IMR-90 (cell line): ENCODE measurements at regions not wholly inside any gene's neighbourhood (a gene's known extent, or its start where the extent isn't known, plus 50 kb on each side); places are given as distances from the start of the nearest gene placed in this dataset.

Experiments used
- ATAC-seq: fragments of 200-7000 bp; cut with Tn5 transposase; 2 replicates; pipeline ENCODE4 v1.9.1; 2020; ENCODE audit warnings: low read depth, mild to moderate bottlenecking, moderate library complexity
- BruUV-seq: library from RNA; stranded (reverse); fragments of 400-500 nt; replicated peaks from 2 replicates; lab custom pipeline; 2021; lab: Mats Ljungman, UMichigan
- CTCF ChIA-PET: fragments of 300-600 bp; formaldehyde crosslinking; extraction: SDS; loops from one replicate; lab custom pipeline; 2021; ENCODE audit warnings: antibody characterized with exemption; lab: Yijun Ruan, JAX
- POLR2A ChIA-PET: fragments of 300-600 bp; sonication (Branson Sonifier 250); formaldehyde crosslinking; loops from one replicate; lab custom pipeline; 2022; ENCODE audit warnings: antibody characterized with exemption; ENCODE audit not compliant: unreplicated experiment; lab: Charles Lee
- DNase-seq: peaks from one replicate; pipeline ENCODE4 v3.0.0; 2013
- H2AFZ ChIP-seq: replicated peaks from 2 replicates; pipeline ENCODE3; 2013; ENCODE audit warnings: low read length, mild to moderate bottlenecking; ENCODE audit not compliant: poor library complexity
- H2AK5ac ChIP-seq: 2 replicates; pipeline ENCODE4 v1.6.1; 2013; ENCODE audit warnings: low read depth, low read length, inconsistent platforms
- H2AK9ac ChIP-seq: replicated peaks from 2 replicates; pipeline ENCODE3; 2013; ENCODE audit warnings: mild to moderate bottlenecking, low read depth, low read length, moderate library complexity; ENCODE audit not compliant: poor library complexity
- H2BK120ac ChIP-seq: 2 replicates; pipeline ENCODE4 v1.6.1; 2013; ENCODE audit warnings: low read depth, low read length, inconsistent platforms
- H2BK15ac ChIP-seq: 3 replicates; pipeline ENCODE4 v1.6.1; 2013; ENCODE audit warnings: low read depth, low read length, inconsistent platforms
- H2BK20ac ChIP-seq: 2 replicates; pipeline ENCODE4 v1.6.1; 2013; ENCODE audit warnings: low read depth, mild to moderate bottlenecking, inconsistent platforms, low read length, moderate library complexity
- H2BK5ac ChIP-seq: 2 replicates; pipeline ENCODE4 v1.6.1; 2013; ENCODE audit warnings: mild to moderate bottlenecking, low read depth, low read length, inconsistent platforms; ENCODE audit not compliant: poor library complexity, severe bottlenecking
- H3K14ac ChIP-seq: replicated peaks from 2 replicates; pipeline ENCODE4 v1.6.1; 2013; ENCODE audit warnings: low read depth, low read length, inconsistent platforms
- H3K18ac ChIP-seq: 2 replicates; pipeline ENCODE4 v1.6.1; 2013; ENCODE audit warnings: low read depth, low read length, control low read depth
- H3K23ac ChIP-seq: 2 replicates; pipeline ENCODE4 v1.6.1; 2013; ENCODE audit warnings: low read depth, low read length, inconsistent platforms
- H3K27ac ChIP-seq: 2 replicates; pipeline ENCODE4 v1.5.1; 2013; ENCODE audit warnings: mild to moderate bottlenecking, control low read depth, low read length; ENCODE audit not compliant: insufficient read depth
- H3K27me3 ChIP-seq: 2 replicates; pipeline ENCODE4 v1.6.1; 2013; ENCODE audit warnings: low read length; ENCODE audit not compliant: control insufficient read depth, insufficient read depth
- H3K36me3 ChIP-seq: 2 replicates; pipeline ENCODE4 v1.6.1; 2013; ENCODE audit warnings: low read length, mixed read lengths; ENCODE audit not compliant: control insufficient read depth, insufficient read depth
- H3K4ac ChIP-seq: 2 replicates; pipeline ENCODE4 v1.6.1; 2013; ENCODE audit warnings: low read depth, low read length, inconsistent platforms
- H3K4me1 ChIP-seq: 2 replicates; pipeline ENCODE4 v1.6.1; 2013; ENCODE audit warnings: low read length, mixed read lengths; ENCODE audit not compliant: control insufficient read depth, insufficient read depth
- H3K4me2 ChIP-seq: 2 replicates; pipeline ENCODE4 v1.6.1; 2013; ENCODE audit warnings: low read depth, mild to moderate bottlenecking, control low read depth, low read length, moderate library complexity
- H3K4me3 ChIP-seq: 2 replicates; pipeline ENCODE4 v1.5.1; 2013; ENCODE audit warnings: low read depth, mild to moderate bottlenecking, control low read depth, low read length, moderate library complexity; ENCODE audit not compliant: insufficient read depth
- H3K56ac ChIP-seq: 2 replicates; pipeline ENCODE4 v1.6.1; 2013; ENCODE audit warnings: low read length, inconsistent platforms; ENCODE audit not compliant: insufficient read depth; ENCODE audit errors: extremely low read depth
- H3K79me1 ChIP-seq, 2 experiments: 2 replicates each; pipeline ENCODE4 v1.6.1; 2013; ENCODE audit warnings: low read length in 2 of 2, inconsistent platforms in 1 of 2, low read depth in 1 of 2
- H3K9ac ChIP-seq: 2 replicates; pipeline ENCODE4 v1.6.1; 2013; ENCODE audit warnings: low read depth, low read length, control low read depth
- H3K9me1 ChIP-seq: 2 replicates; pipeline ENCODE4 v1.6.1; 2013; ENCODE audit warnings: low read length, inconsistent platforms; ENCODE audit not compliant: insufficient read depth
- H3K9me3 ChIP-seq: 2 replicates; pipeline ENCODE4 v1.6.1; 2013; ENCODE audit warnings: low read length; ENCODE audit not compliant: control insufficient read depth, insufficient read depth
- H4K20me1 ChIP-seq: 2 replicates; pipeline ENCODE4 v1.6.1; 2013; ENCODE audit warnings: low read length, inconsistent platforms; ENCODE audit not compliant: insufficient read depth
- H4K5ac ChIP-seq: 2 replicates; pipeline ENCODE4 v1.6.1; 2013; ENCODE audit warnings: mild to moderate bottlenecking, low read depth, low read length, control low read depth
- H4K8ac ChIP-seq, 2 experiments: 2 replicates each; pipeline ENCODE4 v1.6.1; 2013; ENCODE audit warnings: low read depth in 2 of 2, low read length in 2 of 2, control low read depth in 1 of 2, inconsistent platforms in 1 of 2
- H4K91ac ChIP-seq: 2 replicates; pipeline ENCODE4 v1.6.1; 2013; ENCODE audit warnings: low read depth, low read length, inconsistent platforms; ENCODE audit not compliant: insufficient read depth
- CEBPB ChIP-seq: IDR thresholded peaks from 2 replicates; pipeline ENCODE4 v1.6.1; 2012; ENCODE audit warnings: low read depth, low read length, improper control_type of control experiment
- CHD1 ChIP-seq: IDR thresholded peaks from 2 replicates; pipeline ENCODE4 v1.6.1; 2012; ENCODE audit warnings: low read depth, low read length, improper control_type of control experiment
- CTCF ChIP-seq: conservative IDR thresholded peaks from 2 replicates; pipeline ENCODE4 v1.5.1; 2012; ENCODE audit warnings: mild to moderate bottlenecking, low read depth, low read length, improper control_type of control experiment
- ELK1 ChIP-seq: fragments of 150-350 bp; IDR thresholded peaks from 2 replicates; pipeline ENCODE4 v1.6.1; 2016; ENCODE audit warnings: low read depth, mild to moderate bottlenecking, low read length, moderate library complexity, borderline replicate concordance
- MAZ ChIP-seq: IDR thresholded peaks from 2 replicates; pipeline ENCODE4 v1.6.1; 2012; ENCODE audit warnings: low read depth, mild to moderate bottlenecking, low read length, improper control_type of control experiment, moderate library complexity, borderline replicate concordance
- POLR2A ChIP-seq: IDR thresholded peaks from 2 replicates; pipeline ENCODE4 v1.6.1; 2012; ENCODE audit warnings: mild to moderate bottlenecking, low read depth, low read length
- RCOR1 ChIP-seq: IDR thresholded peaks from 2 replicates; pipeline ENCODE4 v1.6.1; 2012; ENCODE audit warnings: mild to moderate bottlenecking, low read length, improper control_type of control experiment; ENCODE audit not compliant: insufficient replicate concordance
- RFX5 ChIP-seq: IDR thresholded peaks from 2 replicates; pipeline ENCODE4 v1.8.0; 2012; ENCODE audit warnings: low read depth, mild to moderate bottlenecking, low read length, moderate library complexity
- SMC3 ChIP-seq: fragments of 150-350 bp; IDR thresholded peaks from 2 replicates; pipeline ENCODE4 v1.6.1; 2016; ENCODE audit warnings: low read depth, mild to moderate bottlenecking, antibody characterized with exemption, low read length, moderate library complexity
- USF2 ChIP-seq: fragments of 150-350 bp; IDR thresholded peaks from 2 replicates; pipeline ENCODE4 v1.6.1; 2017; ENCODE audit warnings: mild to moderate bottlenecking, antibody characterized with exemption, low read length, low read depth
- WGBS, 2 experiments: methylation state at CpG; one replicate each; pipeline versions ENCODE4 v1.1.5 to v1.1.7; 2013; ENCODE audit warnings: missing lambda C conversion rate in 2 of 2; ENCODE audit not compliant: insufficient read length in 1 of 2; ENCODE audit errors: extremely low coverage in 2 of 2; 5-methylcytosine and 5-hydroxymethylcytosine counted together
- dilution Hi-C: fragments of 300-500 bp; cut with HindIII; formaldehyde crosslinking; loops from one replicate; pipeline ENCODE4 v1.14.3; 2018; ENCODE audit warnings: low sequenced_read_pairs; ENCODE audit not compliant: unreplicated experiment
- in situ Hi-C: fragments of 300-500 bp; cut with MboI; formaldehyde crosslinking; loops from 3 replicates; pipeline ENCODE4 v1.14.3; 2019; ENCODE audit warnings: low sequenced_read_pairs, inconsistent platforms, mixed read lengths
- intact Hi-C: fragments of 100-400 bp; cut with micrococcal nuclease; formaldehyde crosslinking; loops from 2 replicates; pipeline ENCODE4 v1.10.0; 2022

- Histone ChIP-seq H2AK9ac (no peak overlapping the region), H3K18ac (no peak overlapping the region), H2BK15ac (no peak overlapping the region), H2BK5ac (no peak overlapping the region), H4K91ac (no peak overlapping the region), H3K79me1 (no peaks in the 10 kb centered on the region), H2BK20ac (no peak overlapping the region), H4K8ac (no peak overlapping the region), H3K36me3 (no peaks in the 10 kb centered on the region), H3K27me3 (no peaks in the 10 kb centered on the region; the same call in 1 of the 2 replicates), H3K9me3 (no peaks in the 10 kb centered on the region), H3K14ac (no peak overlapping the region), H3K4me3 (no peak overlapping the region), H2AFZ (no peak overlapping the region), H2BK120ac (no peak overlapping the region), H4K20me1 (no peaks in the 10 kb centered on the region), H3K23ac (no peak overlapping the region), H3K4me1 (no peaks in the 10 kb centered on the region), H3K27ac (no peak overlapping the region), H2AK5ac (no peak overlapping the region), H3K4me2 (no peak overlapping the region), H4K5ac (no peak overlapping the region), H3K9ac (no peak overlapping the region), H3K4ac (no peak overlapping the region), H3K9me1 (no peaks in the 10 kb centered on the region), H3K56ac (no peak overlapping the region)
- ChIA-PET POLR2A (no interaction called here), CTCF (no interaction called here)
- in situ Hi-C loops = no loop called here
- no TSS peak for BruUV-seq
- intact Hi-C loops = no loop called here
- dilution Hi-C loops = no loop called here
- ATAC-seq (no peak), DNase-seq (peak; percentile 20)
- TF ChIP-seq CEBPB (no peak), RCOR1 (no peak), USF2 (no peak), MAZ (no peak), CTCF (no peak), RFX5 (no peak), POLR2A (no peak), CHD1 (no peak), ELK1 (no peak), SMC3 (no peak)
- no CpG with 5 or more reads among the region's 2 CpGs for WGBS, 2 experiments
These were observed 313.1 kb downstream of the SV2B start for GRCh38 chr15:91413142-91413541.
